Right renal pelvis (tissue), 4 donors: ENCODE measurements at regions not wholly inside any gene's neighbourhood (a gene's known extent, or its start where the extent isn't known, plus 50 kb on each side); places are given as distances from the start of the nearest gene placed in this dataset.

ENCODE experiments used
- DNase-seq, 4 donors: peaks; one replicate each; pipeline ENCODE4 v3.0.0-alpha.2; 2013; ENCODE audit warnings: low read depth in 4 of 4, low spot score in 3 of 4, missing footprints in 1 of 4

- DNase-seq: no peak
Observed at GRCh38 chr4:13190093-13190721, 293.9 kb downstream of the RAB28 start.

- no peak for DNase-seq
Observed at GRCh38 chr4:13184199-13184598, 299.9 kb downstream of the RAB28 start.

GRCh38 chr4:13182133-13182532 lies 302.0 kb downstream of the RAB28 start:
- no peak for DNase-seq

- no peak for DNase-seq
Observed at GRCh38 chr4:13181681-13182080, 302.5 kb downstream of the RAB28 start.

GRCh38 chr4:13180701-13181100 lies 303.4 kb downstream of the RAB28 start:
- DNase-seq: no peak

- no peak for DNase-seq
Observed at GRCh38 chr4:13178621-13179020, 305.5 kb downstream of the RAB28 start.

GRCh38 chr4:13176741-13177142 lies 307.4 kb downstream of the RAB28 start:
- no peak for DNase-seq

- DNase-seq: no peak
Observed at GRCh38 chr4:13174926-13175325, 309.2 kb downstream of the RAB28 start.

GRCh38 chr4:13174001-13174400 lies 310.1 kb downstream of the RAB28 start:
- DNase-seq: no peak

GRCh38 chr4:13171292-13172057 lies 312.7 kb downstream of the RAB28 start:
- no peak for DNase-seq

GRCh38 chr4:13169731-13170525 lies 314.2 kb downstream of the RAB28 start:
- DNase-seq: no peak

- DNase-seq: no peak
Observed at GRCh38 chr4:13168326-13168725, 315.8 kb downstream of the RAB28 start.

GRCh38 chr4:13166214-13166613 lies 317.9 kb downstream of the RAB28 start:
- no peak for DNase-seq

GRCh38 chr4:13164783-13165331 lies 319.3 kb downstream of the RAB28 start:
- DNase-seq: no peak

- DNase-seq: no peak
Observed at GRCh38 chr4:13162886-13163285, 321.3 kb downstream of the RAB28 start.

- no peak for DNase-seq
Observed at GRCh38 chr4:13160920-13161319, 323.2 kb downstream of the RAB28 start.

- DNase-seq: no peak
Observed at GRCh38 chr4:13159041-13159620, 325.0 kb downstream of the RAB28 start.

- no peak for DNase-seq
Observed at GRCh38 chr4:13151194-13151593, 332.9 kb downstream of the RAB28 start.

GRCh38 chr4:13143222-13144070 lies 340.7 kb downstream of the RAB28 start:
- DNase-seq: no peak

GRCh38 chr4:13142726-13143125 lies 341.4 kb downstream of the RAB28 start:
- DNase-seq: no peak
